ENCODE measurements at regions not wholly inside any gene's neighbourhood (a gene's known extent, or its start where the extent isn't known, plus 50 kb on each side); places are given as distances from the start of the nearest gene placed in this dataset.

- Histone ChIP-seq H3K4me3 (ENCODE audit: low read depth in 1 of 2, low read length in 2 of 2) (no peak overlapping the region), H3K9me3 (ENCODE audit: control insufficient read depth in 1 of 2, low read length in 2 of 2) (no peaks in the 10 kb centered on the region), H3K27me3 (ENCODE audit: low read depth, low read length) (no peaks in the 10 kb centered on the region), H3K27ac (ENCODE audit: low read length) (no peak overlapping the region), H3K4me1 (ENCODE audit: control insufficient read depth in 1 of 2, insufficient read depth in 2 of 2, low read length in 2 of 2) (no peaks in the 10 kb centered on the region), H3K36me3 (ENCODE audit: control insufficient read depth in 1 of 2, insufficient read depth in 2 of 2, low read length in 2 of 2) (no peaks in the 10 kb centered on the region)
Measured at GRCh38 chr9:134222018-134222573, 57.7 kb upstream of the RNU6ATAC start.

- H3K4me1 ChIP-seq (ENCODE audit: control insufficient read depth in 1 of 2, insufficient read depth in 2 of 2, low read length in 2 of 2) = no peaks in the 10 kb centered on the region
- no peak overlapping the region for H3K27ac ChIP-seq (ENCODE audit: low read length)
- H3K27me3 ChIP-seq (ENCODE audit: low read depth, low read length) = no peaks in the 10 kb centered on the region
Measured at GRCh38 chr9:134223091-134223490, 58.7 kb upstream of the RNU6ATAC start.

GRCh38 chr9:134223591-134224122 is 59.3 kb upstream of the RNU6ATAC start:
- no peaks in the 10 kb centered on the region for H3K27me3 ChIP-seq (ENCODE audit: low read depth, low read length)
- H3K36me3 ChIP-seq (ENCODE audit: control insufficient read depth in 1 of 2, insufficient read depth in 2 of 2, low read length in 2 of 2) = no peaks in the 10 kb centered on the region
- no peaks in the 10 kb centered on the region for H3K9me3 ChIP-seq (ENCODE audit: control insufficient read depth in 1 of 2, low read length in 2 of 2)
- no peak overlapping the region for H3K27ac ChIP-seq (ENCODE audit: low read length)
- no peak overlapping the region for H3K4me3 ChIP-seq (ENCODE audit: low read depth in 1 of 2, low read length in 2 of 2)
- no peaks in the 10 kb centered on the region for H3K4me1 ChIP-seq (ENCODE audit: control insufficient read depth in 1 of 2, insufficient read depth in 2 of 2, low read length in 2 of 2)

More at GRCh38 chr9:134223091-134223490, 58.7 kb upstream of the RNU6ATAC start:
- no peaks in the 10 kb centered on the region for H3K36me3 ChIP-seq (ENCODE audit: control insufficient read depth in 1 of 2, insufficient read depth in 2 of 2, low read length in 2 of 2)
- H3K4me3 ChIP-seq (ENCODE audit: low read depth in 1 of 2, low read length in 2 of 2) = no peak overlapping the region
- no peaks in the 10 kb centered on the region for H3K9me3 ChIP-seq (ENCODE audit: control insufficient read depth in 1 of 2, low read length in 2 of 2)

- Histone ChIP-seq H3K36me3 (ENCODE audit: control insufficient read depth in 1 of 2, insufficient read depth in 2 of 2, low read length in 2 of 2) (no peaks in the 10 kb centered on the region), H3K4me1 (ENCODE audit: control insufficient read depth in 1 of 2, insufficient read depth in 2 of 2, low read length in 2 of 2) (no peaks in the 10 kb centered on the region), H3K4me3 (ENCODE audit: low read depth in 1 of 2, low read length in 2 of 2) (no peak overlapping the region), H3K9me3 (ENCODE audit: control insufficient read depth in 1 of 2, low read length in 2 of 2) (no peaks in the 10 kb centered on the region), H3K27me3 (ENCODE audit: low read depth, low read length) (no peaks in the 10 kb centered on the region), H3K27ac (ENCODE audit: low read length) (no peak overlapping the region)
Measured at GRCh38 chr9:134224127-134224526, 59.8 kb upstream of the RNU6ATAC start.

- no peaks in the 10 kb centered on the region for H3K27me3 ChIP-seq (ENCODE audit: low read depth, low read length)
- H3K4me3 ChIP-seq (ENCODE audit: low read depth in 1 of 2, low read length in 2 of 2) = no peak overlapping the region
- no peaks in the 10 kb centered on the region for H3K36me3 ChIP-seq (ENCODE audit: control insufficient read depth in 1 of 2, insufficient read depth in 2 of 2, low read length in 2 of 2)
- no peak overlapping the region for H3K27ac ChIP-seq (ENCODE audit: low read length)
- H3K4me1 ChIP-seq (ENCODE audit: control insufficient read depth in 1 of 2, insufficient read depth in 2 of 2, low read length in 2 of 2) = no peaks in the 10 kb centered on the region
- no peaks in the 10 kb centered on the region for H3K9me3 ChIP-seq (ENCODE audit: control insufficient read depth in 1 of 2, low read length in 2 of 2)
Measured at GRCh38 chr9:134224567-134225093, 60.3 kb upstream of the RNU6ATAC start.

- no peaks in the 10 kb centered on the region for H3K4me1 ChIP-seq (ENCODE audit: control insufficient read depth in 1 of 2, insufficient read depth in 2 of 2, low read length in 2 of 2)
- no peaks in the 10 kb centered on the region for H3K27me3 ChIP-seq (ENCODE audit: low read depth, low read length)
- H3K36me3 ChIP-seq (ENCODE audit: control insufficient read depth in 1 of 2, insufficient read depth in 2 of 2, low read length in 2 of 2) = no peaks in the 10 kb centered on the region
- no peaks in the 10 kb centered on the region for H3K9me3 ChIP-seq (ENCODE audit: control insufficient read depth in 1 of 2, low read length in 2 of 2)
- no peak overlapping the region for H3K4me3 ChIP-seq (ENCODE audit: low read depth in 1 of 2, low read length in 2 of 2)
- H3K27ac ChIP-seq (ENCODE audit: low read length) = no peak overlapping the region
Measured at GRCh38 chr9:134225186-134225585, 60.8 kb upstream of the RNU6ATAC start.

GRCh38 chr9:134225816-134226215 is 61.5 kb upstream of the RNU6ATAC start:
- H3K27me3 ChIP-seq (ENCODE audit: low read depth, low read length) = no peaks in the 10 kb centered on the region
- no peak overlapping the region for H3K27ac ChIP-seq (ENCODE audit: low read length)
- peaks cover 0 to 5% of the 10 kb centered on the region in 2 donors for H3K4me1 ChIP-seq (ENCODE audit: control insufficient read depth in 1 of 2, insufficient read depth in 2 of 2, low read length in 2 of 2)
- no peaks in the 10 kb centered on the region for H3K36me3 ChIP-seq (ENCODE audit: control insufficient read depth in 1 of 2, insufficient read depth in 2 of 2, low read length in 2 of 2)
- H3K9me3 ChIP-seq (ENCODE audit: control insufficient read depth in 1 of 2, low read length in 2 of 2) = no peaks in the 10 kb centered on the region
- H3K4me3 ChIP-seq (ENCODE audit: low read depth in 1 of 2, low read length in 2 of 2) = no peak overlapping the region

- Histone ChIP-seq H3K9me3 (ENCODE audit: control insufficient read depth in 1 of 2, low read length in 2 of 2) (no peaks in the 10 kb centered on the region), H3K36me3 (ENCODE audit: control insufficient read depth in 1 of 2, insufficient read depth in 2 of 2, low read length in 2 of 2) (no peaks in the 10 kb centered on the region), H3K27me3 (ENCODE audit: low read depth, low read length) (no peaks in the 10 kb centered on the region), H3K27ac (ENCODE audit: low read length) (no peak overlapping the region), H3K4me1 (ENCODE audit: control insufficient read depth in 1 of 2, insufficient read depth in 2 of 2, low read length in 2 of 2) (peaks cover 0 to 10% of the 10 kb centered on the region in 2 donors), H3K4me3 (ENCODE audit: low read depth in 1 of 2, low read length in 2 of 2) (no peak overlapping the region)
Measured at GRCh38 chr9:134226221-134226930, 62.0 kb upstream of the RNU6ATAC start.

- Histone ChIP-seq H3K4me3 (ENCODE audit: low read depth in 1 of 2, low read length in 2 of 2) (no peak overlapping the region), H3K36me3 (ENCODE audit: control insufficient read depth in 1 of 2, insufficient read depth in 2 of 2, low read length in 2 of 2) (no peaks in the 10 kb centered on the region), H3K27me3 (ENCODE audit: low read depth, low read length) (no peaks in the 10 kb centered on the region), H3K27ac (ENCODE audit: low read length) (no peak overlapping the region), H3K9me3 (ENCODE audit: control insufficient read depth in 1 of 2, low read length in 2 of 2) (no peaks in the 10 kb centered on the region), H3K4me1 (ENCODE audit: control insufficient read depth in 1 of 2, insufficient read depth in 2 of 2, low read length in 2 of 2) (peaks cover 0 to 14% of the 10 kb centered on the region in 2 donors)
Measured at GRCh38 chr9:134227451-134228411, 63.4 kb upstream of the RNU6ATAC start.

- Histone ChIP-seq H3K4me1 (ENCODE audit: control insufficient read depth in 1 of 2, insufficient read depth in 2 of 2, low read length in 2 of 2) (peaks cover 0 to 14% of the 10 kb centered on the region in 2 donors), H3K27ac (ENCODE audit: low read length) (no peak overlapping the region), H3K36me3 (ENCODE audit: control insufficient read depth in 1 of 2, insufficient read depth in 2 of 2, low read length in 2 of 2) (no peaks in the 10 kb centered on the region), H3K4me3 (ENCODE audit: low read depth in 1 of 2, low read length in 2 of 2) (no peak overlapping the region), H3K27me3 (ENCODE audit: low read depth, low read length) (no peaks in the 10 kb centered on the region), H3K9me3 (ENCODE audit: control insufficient read depth in 1 of 2, low read length in 2 of 2) (no peaks in the 10 kb centered on the region)
Measured at GRCh38 chr9:134228649-134229048, 64.3 kb upstream of the RNU6ATAC start.

All from muscle layer of duodenum (tissue), 2 donors.